ENCODE measurements at regions not wholly inside any gene's neighbourhood (a gene's known extent, or its start where the extent isn't known, plus 50 kb on each side); places are given as distances from the start of the nearest gene placed in this dataset.

DNA sequence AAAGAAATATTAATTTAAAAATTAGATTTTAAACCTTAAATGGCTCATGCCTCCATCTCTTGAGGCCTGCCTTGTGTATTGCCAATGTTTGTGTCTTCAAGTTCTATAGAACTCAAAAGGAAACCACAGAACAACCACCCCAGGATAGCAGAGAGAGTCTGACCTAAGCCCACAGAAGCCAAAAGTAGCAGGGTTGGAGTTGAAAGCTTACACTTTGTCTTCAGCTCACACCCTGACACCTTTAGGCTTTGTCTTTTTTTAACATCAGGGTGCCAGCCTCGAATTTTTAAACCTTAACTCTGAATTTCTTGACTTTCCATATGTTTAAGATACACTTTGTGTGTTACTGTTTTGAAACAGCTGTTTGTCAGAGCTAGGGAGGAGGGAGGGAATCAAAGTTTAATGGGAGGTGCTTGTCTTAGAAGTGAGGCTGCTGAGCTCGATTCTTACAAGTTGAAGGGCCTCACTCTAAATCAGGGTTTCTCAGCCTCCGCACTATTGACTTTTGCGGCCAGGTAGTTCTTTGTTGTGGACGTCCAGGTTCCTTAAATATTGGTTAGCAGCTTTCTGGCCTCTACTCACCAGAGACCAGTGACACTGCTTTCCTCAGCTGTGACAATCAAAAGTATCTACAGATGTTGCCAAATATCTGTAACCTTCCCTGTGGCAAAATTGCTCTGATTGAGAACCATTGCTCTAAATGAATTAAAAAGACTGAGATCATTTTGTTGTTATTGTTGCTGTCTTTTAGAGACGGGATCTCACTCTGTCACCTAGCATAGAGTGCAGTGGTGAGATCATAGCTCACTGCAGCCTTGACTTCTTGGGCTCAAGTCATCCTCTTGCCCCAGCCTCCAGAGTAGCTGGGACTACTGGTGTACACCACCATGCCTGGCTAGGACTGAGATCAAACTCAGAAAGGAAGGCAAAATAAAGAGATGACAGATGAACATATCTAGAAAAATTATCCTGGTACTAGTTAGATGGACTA, 139.2 kb upstream of the EOMES start:
- DNase-seq (ENCODE audit: low spot score), result no peak

DNA sequence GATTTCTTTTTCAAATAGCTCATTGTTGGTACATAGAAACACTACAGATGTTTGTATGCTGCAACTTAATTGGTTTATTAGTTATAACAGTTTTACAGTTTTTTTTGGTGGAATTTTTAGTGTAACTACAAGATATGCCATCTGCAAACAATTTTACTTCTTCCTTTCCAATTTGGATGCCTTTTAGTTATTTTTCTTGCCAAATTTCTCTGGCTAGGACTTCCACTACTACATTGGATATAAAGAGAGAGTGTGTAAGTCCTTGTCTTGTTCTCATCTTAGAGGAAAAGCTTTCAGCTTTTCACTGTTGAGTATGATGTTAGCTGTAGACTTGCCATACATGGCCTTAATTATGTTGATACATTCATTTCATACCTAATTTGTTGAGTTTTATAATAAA, 143.6 kb upstream of the EOMES start:
- no peak for DNase-seq (ENCODE audit: low spot score)

DNA sequence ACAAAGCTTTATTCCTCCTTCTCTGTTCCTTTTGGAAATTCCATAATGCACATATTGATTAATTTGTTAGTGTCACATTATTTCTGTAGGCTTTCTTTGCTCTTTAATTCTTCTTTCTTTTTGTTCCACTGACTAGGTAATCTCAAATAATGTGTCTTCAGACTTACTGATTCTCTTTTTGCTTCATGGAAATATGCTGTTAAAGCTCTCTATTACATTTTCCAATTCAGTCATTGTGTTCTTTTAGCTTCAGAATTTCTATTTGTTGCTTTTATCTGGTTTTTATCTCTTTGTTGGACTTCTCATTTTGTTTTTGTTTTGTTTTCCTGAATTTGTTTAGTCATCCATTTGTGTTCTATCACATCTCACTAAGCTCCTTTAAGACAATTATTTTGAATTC, 147.0 kb upstream of the EOMES start:
- DNase-seq (ENCODE audit: low spot score), result no peak

DNA sequence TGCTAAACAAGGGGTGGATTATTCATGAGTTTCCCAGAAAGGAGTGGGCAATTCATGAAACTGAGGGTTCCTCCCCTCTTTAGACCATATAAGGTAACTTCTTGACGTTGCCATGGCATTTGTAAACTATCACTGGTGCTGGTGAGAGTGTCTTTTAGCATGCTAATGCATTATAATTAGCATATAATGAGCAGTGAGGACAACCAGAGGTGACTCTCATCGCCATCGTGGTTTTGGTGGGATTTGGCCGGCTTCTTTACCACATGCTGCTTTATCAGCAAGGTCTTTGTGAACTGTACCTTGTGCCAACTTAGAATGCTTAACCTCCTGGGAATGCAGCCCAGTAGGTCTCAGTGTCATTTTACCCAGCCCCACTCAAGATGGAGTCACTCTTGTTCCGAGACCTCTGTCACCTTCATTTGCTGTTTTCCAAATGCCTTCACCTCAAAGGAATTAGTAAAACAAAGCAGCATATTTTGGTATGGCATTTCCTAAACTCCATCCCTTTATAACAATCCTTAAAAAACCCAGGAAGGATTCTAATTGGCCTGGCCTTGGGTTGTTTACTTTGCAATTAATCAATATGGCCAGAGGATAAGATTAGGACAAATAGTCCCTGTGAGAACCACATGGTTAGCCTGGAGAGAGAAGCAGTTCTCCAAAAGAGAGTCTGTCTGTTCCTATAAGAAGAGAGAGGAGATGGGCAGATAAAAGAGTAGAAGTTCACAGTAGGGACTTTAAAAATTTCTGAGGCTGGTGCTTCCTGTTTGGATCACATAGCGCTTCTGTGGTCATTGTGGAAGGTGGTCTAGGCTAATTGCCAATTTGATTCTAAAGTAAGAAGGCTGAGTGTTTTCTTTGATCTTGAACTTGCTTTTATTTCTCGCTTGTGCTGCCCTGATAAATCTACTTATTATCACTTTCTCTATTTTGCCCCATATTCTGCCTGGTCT, 155.2 kb upstream of the EOMES start:
- DNase-seq (ENCODE audit: low spot score), result no peak

DNA sequence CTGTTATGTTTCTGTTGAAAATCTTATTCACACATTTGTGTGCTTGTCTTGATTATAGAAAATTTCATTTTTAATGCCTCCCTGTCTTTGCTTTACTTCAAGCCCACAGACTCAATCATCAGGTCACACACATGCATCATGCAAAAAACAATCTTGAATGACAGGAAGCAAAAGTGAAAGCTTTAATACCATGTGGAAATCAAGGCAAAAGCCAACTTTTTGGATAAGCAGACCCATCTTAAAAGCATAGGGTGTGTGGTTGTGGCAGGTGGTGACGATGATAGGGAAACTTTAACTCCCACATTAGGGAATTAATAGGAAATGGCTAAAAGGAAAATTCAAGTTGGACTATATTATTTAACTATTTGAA, 155.9 kb upstream of the EOMES start:
- no peak for DNase-seq (ENCODE audit: low spot score)

DNA sequence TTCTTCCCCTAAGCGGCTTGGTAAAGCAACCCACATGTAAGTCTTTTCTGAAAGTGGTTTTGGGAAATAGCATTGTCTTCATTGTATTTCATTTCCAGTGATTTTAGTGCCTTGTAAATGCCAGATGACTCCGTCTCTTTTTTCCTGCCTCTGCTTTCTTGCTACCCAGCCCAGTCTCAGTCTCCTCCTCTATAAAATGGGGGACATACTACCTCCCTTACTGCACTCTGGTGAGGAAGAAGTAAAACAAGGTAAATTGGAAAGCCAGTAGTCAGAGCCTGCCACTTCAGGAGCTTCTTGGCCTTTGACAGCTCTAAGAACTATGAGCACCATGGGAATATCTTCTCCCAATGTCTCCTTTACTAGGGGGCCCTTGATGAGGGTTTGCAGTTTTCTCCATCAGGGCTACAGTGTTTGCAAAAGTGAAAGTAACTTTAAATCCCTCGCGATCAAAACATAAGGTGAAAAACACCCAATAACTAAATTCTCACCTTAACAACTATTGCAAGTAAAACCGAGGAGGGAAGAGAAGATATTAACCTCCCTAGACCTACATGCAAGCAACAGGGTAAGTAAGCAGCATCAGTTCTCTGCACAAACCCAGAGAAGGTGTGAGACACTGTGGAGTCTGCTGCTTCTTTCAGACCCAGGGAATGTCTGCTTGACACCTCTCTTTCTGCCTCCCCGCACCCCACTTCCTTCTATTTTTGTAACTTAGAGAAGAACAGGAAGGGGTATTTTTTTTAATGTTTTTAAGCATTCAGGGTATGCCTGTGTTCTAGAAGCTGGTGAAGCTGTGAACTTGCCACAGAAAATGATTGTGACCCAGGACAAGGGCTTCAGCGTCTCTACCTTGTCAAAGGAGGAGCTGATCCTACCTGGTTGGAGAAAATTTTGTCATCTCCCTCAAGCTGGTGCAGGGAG, 159.1 kb upstream of the EOMES start:
- DNase-seq (ENCODE audit: low spot score), result no peak

DNA sequence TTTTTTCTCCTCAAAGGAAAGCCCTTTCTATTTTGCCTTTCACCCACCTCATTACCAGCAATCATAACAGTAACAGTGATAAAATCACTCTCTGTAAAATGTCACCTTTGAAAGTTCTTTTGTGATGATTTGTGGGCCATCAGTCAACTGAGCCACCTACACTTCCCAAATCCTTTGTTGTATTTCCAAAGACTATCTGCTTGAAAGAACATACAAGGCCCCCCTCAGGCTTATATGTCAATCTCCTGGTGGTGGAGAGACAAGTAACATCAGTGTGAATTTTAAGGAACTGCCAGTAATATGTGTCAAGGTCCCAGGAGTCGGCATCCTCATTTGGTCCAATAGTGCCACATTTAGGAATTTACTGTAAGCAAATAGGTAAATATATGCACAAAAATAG, 161.1 kb upstream of the EOMES start:
- DNase-seq (ENCODE audit: low spot score), result no peak

DNA sequence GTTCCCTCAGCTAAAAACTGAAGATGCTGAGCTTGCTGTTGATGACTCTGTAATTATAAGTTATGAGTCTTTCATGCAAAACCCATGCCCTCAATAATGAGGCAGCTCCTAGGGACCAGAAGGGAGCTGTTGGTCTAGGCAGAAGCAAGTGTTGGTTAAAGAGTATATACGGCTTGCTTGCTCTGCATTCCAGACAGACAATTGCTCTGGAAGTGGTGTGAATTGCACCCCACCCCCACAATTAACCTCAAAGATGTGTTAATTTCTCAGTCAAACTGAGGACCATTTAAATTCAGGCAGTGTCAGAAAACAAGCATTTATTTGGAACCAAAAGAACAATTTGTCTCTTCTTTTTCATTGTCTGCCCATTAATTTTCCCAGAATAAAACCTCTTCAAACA, 163.5 kb upstream of the EOMES start:
- DNase-seq (ENCODE audit: low spot score), result no peak

DNA sequence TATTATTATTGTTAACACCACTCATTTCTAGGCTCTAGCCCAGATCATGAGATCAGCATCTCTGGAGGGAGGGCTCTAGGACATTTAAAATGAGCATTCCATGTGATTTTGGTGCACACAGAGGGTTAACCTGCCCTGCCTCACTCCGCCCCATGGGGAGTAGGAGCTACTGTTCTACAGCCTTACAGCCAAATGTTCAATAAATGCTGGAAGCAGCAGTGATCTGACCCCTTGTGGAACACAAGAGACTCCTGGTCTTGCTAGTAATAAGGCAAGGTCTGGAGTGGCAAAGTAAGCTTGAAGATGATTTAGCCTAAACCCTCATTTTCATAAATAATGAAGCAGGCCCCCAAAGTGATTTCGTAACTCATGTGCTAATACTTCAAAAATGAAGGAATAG, 166.4 kb upstream of the EOMES start:
- DNase-seq (ENCODE audit: low spot score), result no peak

DNA sequence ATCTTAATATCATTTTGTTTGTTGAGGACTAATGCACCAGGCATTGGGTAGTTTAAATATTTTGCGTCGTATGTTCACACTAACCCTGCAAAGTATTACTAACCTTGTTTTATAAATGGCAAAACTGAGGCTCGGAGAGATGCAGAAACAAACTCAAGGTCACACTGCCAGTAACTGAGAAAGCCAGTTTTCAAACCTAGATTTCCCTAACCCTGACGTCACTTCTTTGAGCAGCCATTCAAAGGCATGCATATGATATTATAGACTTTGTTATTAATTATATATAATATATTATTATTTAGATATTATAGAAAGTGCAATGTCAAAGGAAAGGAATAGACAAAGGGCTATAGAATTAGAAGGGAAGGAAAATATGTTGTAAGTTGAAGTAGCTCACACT, 167.6 kb upstream of the EOMES start:
- no peak for DNase-seq (ENCODE audit: low spot score)

DNA sequence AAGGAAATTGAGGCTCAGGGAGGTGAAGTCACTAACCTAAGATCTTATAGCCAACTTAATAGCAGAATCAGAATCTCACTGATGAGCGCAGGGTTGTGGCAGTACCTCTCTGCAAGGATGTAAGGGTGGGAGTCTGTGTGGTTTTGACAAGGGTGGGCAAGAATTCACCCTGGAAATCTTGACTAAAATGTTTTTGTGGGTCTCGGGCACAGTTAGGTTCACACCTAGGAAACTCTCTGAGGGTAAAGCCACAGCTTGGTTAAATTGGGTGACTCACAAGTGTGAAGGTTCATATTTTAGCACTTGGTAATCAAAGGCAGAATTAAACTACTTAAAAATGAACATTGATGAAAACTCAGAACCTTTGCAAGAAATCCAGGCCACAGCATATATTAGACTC, 178.2 kb upstream of the EOMES start:
- no peak for DNase-seq (ENCODE audit: low spot score)

DNA sequence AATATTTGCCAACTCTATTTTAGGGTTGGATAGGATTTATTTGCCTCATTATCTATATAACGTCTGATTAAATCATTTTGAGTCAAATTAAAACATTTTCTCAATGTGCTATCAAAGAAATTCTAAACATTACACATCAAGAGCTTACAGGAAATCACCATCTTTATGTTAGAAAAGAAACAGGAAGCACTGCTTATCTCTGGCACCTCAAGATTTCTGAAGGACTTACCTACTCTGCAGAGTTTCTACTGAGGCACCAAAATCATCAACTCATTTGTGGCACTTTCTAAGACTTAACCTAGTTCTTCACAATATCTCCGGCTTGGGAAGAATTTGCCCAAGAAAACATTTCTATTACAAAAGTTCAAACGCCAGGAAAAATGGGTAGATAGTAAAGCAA, 181.3 kb upstream of the EOMES start:
- DNase-seq (ENCODE audit: low spot score), result no peak

DNA sequence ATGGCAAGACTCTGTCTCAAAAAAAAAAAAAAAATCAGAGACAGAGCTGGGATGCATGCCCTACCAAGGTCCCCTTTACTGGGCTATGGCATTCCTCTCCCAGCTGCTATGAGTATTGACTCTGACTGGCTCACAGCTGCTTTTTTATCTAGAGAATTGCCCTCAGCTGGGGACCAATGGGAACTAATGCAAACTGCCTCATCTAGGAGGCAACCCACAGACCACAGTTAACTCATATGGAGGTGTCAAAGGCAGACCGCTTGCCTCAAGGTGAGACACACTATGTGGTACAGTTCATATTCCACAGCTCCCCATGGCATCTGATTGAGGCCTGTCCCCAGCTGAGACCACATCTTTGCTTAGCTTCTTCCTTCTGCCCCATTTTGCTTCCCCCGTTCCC, 183.5 kb upstream of the EOMES start:
- DNase-seq (ENCODE audit: low spot score), result no peak

DNA sequence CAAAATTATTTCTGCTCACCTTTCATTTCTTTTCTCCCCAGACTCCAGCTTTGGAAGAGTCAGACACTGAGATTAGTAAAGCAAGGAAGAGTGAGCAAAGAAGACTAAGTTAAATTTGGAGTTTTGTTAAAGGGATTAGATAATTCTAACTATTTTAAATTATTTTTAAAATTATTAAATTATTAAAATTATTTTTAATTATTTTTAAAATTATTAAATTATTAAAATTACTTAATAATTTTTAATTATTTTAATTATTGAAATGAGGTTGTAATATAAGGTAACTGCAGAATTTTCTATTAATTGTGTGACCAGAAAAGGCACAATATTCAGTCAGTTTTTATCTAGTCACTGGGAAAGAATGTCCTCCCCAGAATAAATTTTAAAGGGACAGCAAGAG, 185.0 kb upstream of the EOMES start:
- no peak for DNase-seq (ENCODE audit: low spot score)

DNA sequence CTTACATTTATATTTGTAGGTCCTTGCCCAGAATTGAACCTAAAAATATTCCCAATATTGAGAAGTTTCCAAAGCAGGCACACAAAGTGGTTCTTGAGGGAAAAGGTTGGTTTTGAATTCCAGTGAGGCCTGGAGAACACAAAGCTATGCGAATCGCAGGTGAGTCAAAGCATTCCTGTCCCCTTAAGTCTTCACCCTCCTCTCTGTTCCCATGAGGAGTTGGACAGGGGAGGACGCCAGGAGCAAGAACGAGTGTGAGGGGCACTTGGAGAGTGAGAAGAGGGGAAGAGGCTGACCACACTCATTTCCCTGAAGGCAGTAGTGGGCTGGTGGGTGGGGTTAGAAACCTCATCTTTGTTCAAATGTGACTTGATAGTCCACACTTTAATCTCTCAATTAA, 185.8 kb upstream of the EOMES start:
- no peak for DNase-seq (ENCODE audit: low spot score)

DNA sequence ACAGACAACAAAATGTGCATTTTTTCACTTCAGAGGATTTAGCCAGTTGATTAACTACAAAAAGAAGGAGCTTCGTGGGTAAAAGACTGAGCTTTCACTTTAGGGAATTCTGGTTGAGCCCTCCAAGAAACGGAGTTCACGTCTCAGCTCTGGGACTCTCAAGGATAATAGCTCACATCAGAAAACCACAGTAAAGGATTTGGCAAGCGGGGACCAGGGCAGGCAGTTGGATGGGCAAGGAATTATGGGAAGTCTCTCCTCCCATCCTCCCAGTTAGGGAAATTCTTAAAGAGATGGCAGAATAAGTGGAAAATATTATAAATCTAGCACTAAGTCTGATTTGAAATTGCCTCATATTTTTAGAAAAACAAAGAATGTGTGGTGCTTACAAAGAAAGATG, 188.3 kb upstream of the EOMES start:
- no peak for DNase-seq (ENCODE audit: low spot score)

DNA sequence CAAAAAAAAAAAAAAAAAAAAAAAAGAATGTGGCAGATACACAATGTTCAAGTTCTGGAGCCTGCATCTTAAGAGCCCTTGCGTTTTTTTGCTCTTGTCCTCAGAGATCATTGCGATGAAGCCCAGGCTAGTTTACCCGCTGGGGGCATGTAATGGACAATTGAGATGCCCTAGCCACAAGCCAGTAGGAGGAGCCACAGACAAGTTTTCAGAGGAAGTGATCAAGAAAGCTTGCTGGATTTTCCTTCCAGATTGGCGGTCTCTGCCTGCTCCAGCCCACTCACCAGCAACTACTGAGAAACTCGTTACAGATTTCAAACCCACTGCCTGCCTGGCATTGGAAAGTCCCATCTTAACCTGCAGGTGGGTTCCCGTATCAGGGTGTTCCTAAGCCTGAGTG, 192.1 kb upstream of the EOMES start:
- DNase-seq (ENCODE audit: low spot score), result no peak

DNA sequence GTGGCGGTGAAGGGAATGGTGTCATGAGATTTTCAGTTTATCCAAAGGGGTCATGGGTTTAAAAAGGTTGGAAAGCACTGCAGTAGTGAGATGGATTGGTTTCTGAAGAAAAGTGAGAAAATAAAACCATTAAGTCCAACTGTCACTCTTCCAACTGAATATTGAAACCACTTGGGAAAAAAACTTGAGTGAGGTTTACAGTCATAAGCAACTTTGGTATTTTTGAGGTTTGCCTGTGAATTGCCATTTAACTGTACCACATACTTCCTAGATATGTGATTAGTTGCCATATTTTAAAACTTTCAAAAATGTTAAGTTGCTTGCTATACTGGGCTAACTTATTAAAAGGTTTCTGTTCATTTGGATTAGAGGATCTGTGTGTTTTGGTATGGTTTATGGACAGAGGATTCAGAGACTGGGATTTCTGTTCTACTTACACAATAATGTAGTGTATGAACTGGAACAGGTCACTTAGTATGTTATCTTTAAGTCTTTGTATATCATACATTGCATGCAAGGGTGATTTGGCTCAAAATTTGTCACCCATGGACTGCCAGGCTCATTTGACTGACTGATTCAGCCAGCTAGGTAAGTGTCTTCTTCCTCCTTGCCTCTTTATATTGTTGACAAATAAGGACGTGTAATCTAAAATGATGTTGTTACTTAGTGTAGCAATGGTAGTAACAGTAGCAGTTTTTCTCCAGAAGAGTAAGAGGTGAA, 201.4 kb upstream of the EOMES start:
- DNase-seq (ENCODE audit: low spot score), result no peak

DNA sequence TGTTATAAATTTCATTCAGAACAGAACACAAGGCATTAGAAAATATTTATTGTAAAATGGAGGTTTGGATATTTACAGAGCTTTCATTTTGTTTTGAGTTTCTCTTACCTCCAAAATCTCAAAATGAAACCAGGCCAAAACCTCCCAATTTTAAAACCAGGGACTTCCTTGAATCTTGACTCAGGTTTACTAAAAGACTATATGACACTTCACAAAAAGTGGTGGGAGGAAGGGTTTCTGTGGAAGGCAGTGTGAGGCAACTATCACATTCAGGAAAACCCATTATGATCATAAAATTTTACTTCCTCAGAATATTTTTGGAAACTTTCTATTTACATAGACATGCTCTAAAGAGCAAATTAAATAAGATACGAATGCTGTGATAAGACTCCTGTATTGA, 205.8 kb upstream of the EOMES start:
- no peak for DNase-seq (ENCODE audit: low spot score)

DNA sequence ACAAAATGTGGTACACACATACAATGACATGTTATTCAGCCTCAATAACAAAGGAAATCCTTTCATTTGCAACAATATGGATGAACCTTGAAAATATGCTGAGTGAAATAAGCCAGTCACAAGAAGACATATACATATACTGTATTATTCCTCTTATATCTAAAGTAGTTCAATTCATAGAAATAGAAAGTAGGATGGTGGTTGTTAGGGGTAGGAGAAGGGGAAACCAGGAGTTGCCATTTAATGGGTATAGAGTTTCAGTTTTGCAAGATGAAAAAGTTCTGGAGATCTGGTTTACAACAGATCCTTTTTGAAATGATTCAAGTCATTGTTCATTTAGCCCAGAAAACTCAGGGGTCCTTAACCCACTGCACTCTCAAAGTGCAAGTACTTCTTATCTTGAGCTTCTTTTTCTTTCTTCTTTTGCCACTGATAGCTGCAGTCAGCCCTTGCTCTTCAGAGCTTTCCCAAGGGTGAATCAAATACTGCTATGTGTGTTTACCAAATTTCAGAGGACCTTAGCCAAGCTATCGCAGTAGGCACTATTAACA, 208.0 kb upstream of the EOMES start:
- no peak for DNase-seq (ENCODE audit: low spot score)

DNA sequence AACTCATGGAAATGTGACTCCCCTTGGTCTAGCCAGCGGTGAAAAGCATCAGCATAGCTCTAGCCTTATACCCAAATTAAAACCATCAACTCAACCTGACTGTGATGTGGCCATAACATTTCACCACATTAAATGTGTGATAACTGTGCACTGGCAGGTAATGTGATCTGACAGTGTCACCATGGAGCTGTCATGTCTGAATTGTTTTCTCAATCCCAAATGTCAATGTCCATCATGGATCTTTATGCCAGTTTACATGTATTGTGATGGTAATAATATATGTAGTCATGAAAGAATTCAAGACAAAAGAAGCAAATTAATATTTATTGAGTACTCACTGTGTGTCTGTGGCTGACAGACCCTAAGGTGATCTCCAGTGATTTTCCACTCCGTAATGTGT, 213.4 kb upstream of the EOMES start:
- DNase-seq (ENCODE audit: low spot score), result no peak
